GM12878 (cell line): ENCODE measurements at regions not wholly inside any gene's neighbourhood (a gene's known extent, or its start where the extent isn't known, plus 50 kb on each side); places are given as distances from the start of the nearest gene placed in this dataset.

Experiments used
- ATAC-seq: fragments of 200-7000 bp; cut with Tn5 transposase; 3 replicates; pipeline ENCODE4 v1.9.1; 2020; ENCODE audit warnings: mild to moderate bottlenecking, moderate library complexity
- BruUV-seq: library from RNA; stranded (reverse); fragments of 400-500 nt; replicated peaks from 2 replicates; lab custom pipeline; 2021; lab: Mats Ljungman, UMichigan
- CTCF ChIA-PET: fragments of 300-600 bp; sonication (Branson Sonifier 250); formaldehyde crosslinking; extraction: SDS; loops from one replicate; lab custom pipeline; 2021; ENCODE audit warnings: inconsistent platforms; lab: Yijun Ruan, JAX
- POLR2A ChIA-PET: fragments of 350-600 bp; formaldehyde crosslinking; extraction: SDS; loops from one replicate; lab custom pipeline; 2021; ENCODE audit warnings: inconsistent platforms; lab: Charles Lee
- RAD21 ChIA-PET: fragments of 300-600 bp; sonication (Branson Sonifier 250); formaldehyde crosslinking; loops from one replicate; lab custom pipeline; 2023; ENCODE audit warnings: antibody characterized with exemption; ENCODE audit not compliant: unreplicated experiment; lab: Charles Lee
- SMC1A ChIA-PET: fragments of 300-600 bp; sonication (Branson Sonifier 250); formaldehyde crosslinking; loops from one replicate; lab custom pipeline; 2023; ENCODE audit not compliant: unreplicated experiment, uncharacterized antibody; lab: Charles Lee
- DNase-seq: peaks from one replicate; pipeline ENCODE4 v3.0.0-alpha.2; 2011; ENCODE audit warnings: low read depth, low spot score
- FAIRE-seq: peaks from 3 replicates; lab custom pipeline; 2011; peaks lifted over from hg19 to GRCh38; lab: Jason Lieb, UNC
- H2AFZ ChIP-seq: 2 replicates; pipeline ENCODE4 v1.6.0; 2011; ENCODE audit warnings: low read depth, low read length, control low read depth; ENCODE audit not compliant: control insufficient read depth
- H3K27ac ChIP-seq: 2 replicates; pipeline ENCODE4 v1.5.1; 2011; ENCODE audit warnings: control low read depth; ENCODE audit not compliant: control insufficient read depth, insufficient read depth
- H3K27me3 ChIP-seq, 2 experiments: replicated peaks in 1 of 2; 2 replicates each; pipeline versions ENCODE4 v1.6.0 to v1.6.1; 2011; ENCODE audit warnings: low read length in 1 of 2; ENCODE audit not compliant: control insufficient read depth in 2 of 2, insufficient read depth in 2 of 2
- H3K36me3 ChIP-seq, 2 experiments: 2 replicates each; pipeline ENCODE4 v1.5.1; 2011; ENCODE audit warnings: low read length in 1 of 2; ENCODE audit not compliant: control insufficient read depth in 2 of 2, insufficient read depth in 2 of 2
- H3K4me1 ChIP-seq: 2 replicates; pipeline ENCODE4 v1.6.1; 2011; ENCODE audit warnings: mild to moderate bottlenecking, low read length, moderate library complexity, mixed read lengths; ENCODE audit not compliant: control insufficient read depth, insufficient read depth
- H3K4me2 ChIP-seq: 2 replicates; pipeline ENCODE4 v1.6.0; 2011; ENCODE audit warnings: control low read depth; ENCODE audit not compliant: control insufficient read depth, insufficient read depth
- H3K4me3 ChIP-seq: fragments of 200-600 bp; sonication (generic); 2 replicates; pipeline ENCODE4 v1.5.1; 2016
- H3K79me2 ChIP-seq: 2 replicates; pipeline ENCODE4 v1.6.0; 2011; ENCODE audit warnings: low read length; ENCODE audit not compliant: control insufficient read depth, insufficient read depth
- H3K9ac ChIP-seq: 2 replicates; pipeline ENCODE4 v1.8.0; 2011; ENCODE audit warnings: low read length, control low read depth, mixed read lengths; ENCODE audit not compliant: control insufficient read depth, insufficient read depth
- H3K9me3 ChIP-seq: replicated peaks from 3 replicates; pipeline ENCODE4 v1.5.1; 2011; ENCODE audit warnings: mild to moderate bottlenecking, low read length; ENCODE audit not compliant: control insufficient read depth, insufficient read depth
- H4K20me1 ChIP-seq: 2 replicates; pipeline ENCODE4 v1.6.0; 2011; ENCODE audit not compliant: control insufficient read depth, insufficient read depth
- ATF3 ChIP-seq: IDR thresholded peaks from 2 replicates; pipeline ENCODE4 v1.6.1; 2011; ENCODE audit warnings: low read depth, mild to moderate bottlenecking, low read length, moderate library complexity, borderline replicate concordance; ENCODE audit errors: extremely low read depth
- CHD4 ChIP-seq: fragments of 200-600 bp; sonication (generic); IDR thresholded peaks from 2 replicates; pipeline ENCODE4 v1.6.1; 2016; ENCODE audit warnings: mild to moderate bottlenecking
- NR2C2 ChIP-seq: IDR thresholded peaks from 2 replicates; pipeline ENCODE4 v1.6.1; 2011; ENCODE audit warnings: borderline replicate concordance, low read depth; ENCODE audit not compliant: control insufficient read depth, insufficient read length
- PKNOX1 ChIP-seq: fragments of 450-650 bp; IDR thresholded peaks from 2 replicates; pipeline ENCODE4 v1.6.1; 2016; ENCODE audit warnings: mild to moderate bottlenecking
- RB1 ChIP-seq: fragments of 450-650 bp; formaldehyde crosslinking; IDR thresholded peaks from 2 replicates; pipeline ENCODE4 v1.6.1; 2017; ENCODE audit warnings: mild to moderate bottlenecking, borderline replicate concordance
- RUNX3 ChIP-seq: IDR thresholded peaks from 2 replicates; pipeline ENCODE4 v1.6.1; 2012; ENCODE audit warnings: low read length, inconsistent platforms
- TCF7 ChIP-seq: IDR thresholded peaks from 2 replicates; pipeline ENCODE4 v1.6.1; 2014; ENCODE audit warnings: antibody characterized with exemption, borderline replicate concordance
- WGBS: methylation state at CpG from one replicate; pipeline ENCODE4 v1.1.6; 2016; ENCODE audit warnings: low lambda C conversion rate; ENCODE audit not compliant: insufficient replicate concordance, insufficient coverage; ENCODE audit errors: missing lambda C conversion rate; 5-methylcytosine and 5-hydroxymethylcytosine counted together
- in situ Hi-C: fragments of 300-500 bp; cut with MboI; formaldehyde crosslinking; loops from 9 replicates; pipeline ENCODE4 v1.14.3; 2018; ENCODE audit warnings: mixed read lengths
- intact Hi-C: fragments of 100-400 bp; cut with micrococcal nuclease; formaldehyde crosslinking; loops from one replicate; pipeline ENCODE4 v1.14.2; 2022; ENCODE audit not compliant: unreplicated experiment
- TF ChIP-seq, protein P1 (sequence below): fragments of 450-650 bp; IDR thresholded peaks from 2 replicates; pipeline ENCODE4 v1.6.1; 2017; ENCODE audit warnings: mild to moderate bottlenecking, low read depth, inconsistent platforms; ENCODE audit not compliant: poor library complexity, severe bottlenecking
- TF ChIP-seq, protein P2 (sequence below), 3 experiments: IDR thresholded peaks in 2 of 3; conservative IDR thresholded peaks in 1 of 3; 2 replicates each; pipeline ENCODE4 v1.5.1; 2011; ENCODE audit warnings: low read depth in 3 of 3, low read length in 3 of 3, mild to moderate bottlenecking in 3 of 3, control low read depth in 2 of 3, moderate library complexity in 2 of 3, inconsistent platforms in 1 of 3, mixed read lengths in 1 of 3; ENCODE audit not compliant: control insufficient read depth in 2 of 3, insufficient read depth in 1 of 3; ENCODE audit errors: extremely low read depth in 1 of 3
- TF ChIP-seq, protein P3 (sequence below): fragments of 150-350 bp; IDR thresholded peaks from 2 replicates; pipeline ENCODE4 v1.6.1; 2016; ENCODE audit warnings: low read depth, low read length

DNA sequence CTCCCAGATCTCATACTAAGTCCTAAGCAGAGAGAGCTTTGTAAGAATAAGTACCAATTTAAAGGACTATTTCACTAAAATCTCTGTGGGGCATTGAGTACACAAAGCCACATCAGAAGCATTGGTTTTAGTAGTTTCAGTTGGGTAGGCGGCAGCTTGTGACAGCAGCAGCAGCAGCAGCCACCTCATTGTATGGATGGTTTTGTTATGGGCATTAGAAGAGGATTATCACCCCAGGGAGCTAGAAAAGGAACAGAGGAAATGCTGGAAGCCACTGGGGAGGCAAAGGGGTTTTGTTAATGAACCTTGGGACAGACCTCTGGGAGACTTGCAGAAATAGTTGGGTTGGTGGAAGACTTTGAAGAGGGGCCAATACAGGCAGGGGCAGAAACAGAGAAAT, 93.9 kb upstream of the FRMPD3 start:
- ChIA-PET POLR2A (interaction anchor here (0.7 kb wide), 1 partner anchor 924 kb away, joined by 3 read pairs; no protein-coding TSS in a partner anchor), SMC1A (interaction anchor here (0.6 kb wide), 1 partner anchor 291 kb away, joined by 3 read pairs; no protein-coding TSS in a partner anchor), CTCF (no interaction called here), RAD21 (no interaction called here)
- Histone ChIP-seq H2AFZ (no peak overlapping the region), H3K4me1 (no peaks in the 10 kb centered on the region), H3K27me3 (no peaks in the 10 kb centered on the region), H4K20me1 (no peaks in the 10 kb centered on the region), H3K27ac (no peak overlapping the region), H3K4me2 (no peak overlapping the region), H3K9ac (no peak overlapping the region), H3K4me3 (no peak overlapping the region), H3K9me3 (no peaks in the 10 kb centered on the region), H3K36me3 (no peaks in the 10 kb centered on the region), H3K79me2 (no peaks in the 10 kb centered on the region)
- WGBS: 0% methylated on average over 1 of the region's 1 CpG
- in situ Hi-C loops: no loop called here
- DNase-seq (no peak), ATAC-seq (no peak), FAIRE-seq (no peak)
- BruUV-seq: no TSS peak
- TF ChIP-seq NR2C2 (no peak), RB1 (no peak), ATF3 (no peak), RUNX3 (peak; percentile 34; the same call in 1 of the 2 replicates), TCF7 (0 out of 2 replicates have a peak, but pooled peaks have one; percentile 39), CHD4 (no peak), PKNOX1 (no peak)
- TF ChIP-seq, protein P1, sequence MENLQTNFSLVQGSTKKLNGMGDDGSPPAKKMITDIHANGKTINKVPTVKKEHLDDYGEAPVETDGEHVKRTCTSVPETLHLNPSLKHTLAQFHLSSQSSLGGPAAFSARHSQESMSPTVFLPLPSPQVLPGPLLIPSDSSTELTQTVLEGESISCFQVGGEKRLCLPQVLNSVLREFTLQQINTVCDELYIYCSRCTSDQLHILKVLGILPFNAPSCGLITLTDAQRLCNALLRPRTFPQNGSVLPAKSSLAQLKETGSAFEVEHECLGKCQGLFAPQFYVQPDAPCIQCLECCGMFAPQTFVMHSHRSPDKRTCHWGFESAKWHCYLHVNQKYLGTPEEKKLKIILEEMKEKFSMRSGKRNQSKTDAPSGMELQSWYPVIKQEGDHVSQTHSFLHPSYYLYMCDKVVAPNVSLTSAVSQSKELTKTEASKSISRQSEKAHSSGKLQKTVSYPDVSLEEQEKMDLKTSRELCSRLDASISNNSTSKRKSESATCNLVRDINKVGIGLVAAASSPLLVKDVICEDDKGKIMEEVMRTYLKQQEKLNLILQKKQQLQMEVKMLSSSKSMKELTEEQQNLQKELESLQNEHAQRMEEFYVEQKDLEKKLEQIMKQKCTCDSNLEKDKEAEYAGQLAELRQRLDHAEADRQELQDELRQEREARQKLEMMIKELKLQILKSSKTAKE: no peak
- TF ChIP-seq, protein P2, sequence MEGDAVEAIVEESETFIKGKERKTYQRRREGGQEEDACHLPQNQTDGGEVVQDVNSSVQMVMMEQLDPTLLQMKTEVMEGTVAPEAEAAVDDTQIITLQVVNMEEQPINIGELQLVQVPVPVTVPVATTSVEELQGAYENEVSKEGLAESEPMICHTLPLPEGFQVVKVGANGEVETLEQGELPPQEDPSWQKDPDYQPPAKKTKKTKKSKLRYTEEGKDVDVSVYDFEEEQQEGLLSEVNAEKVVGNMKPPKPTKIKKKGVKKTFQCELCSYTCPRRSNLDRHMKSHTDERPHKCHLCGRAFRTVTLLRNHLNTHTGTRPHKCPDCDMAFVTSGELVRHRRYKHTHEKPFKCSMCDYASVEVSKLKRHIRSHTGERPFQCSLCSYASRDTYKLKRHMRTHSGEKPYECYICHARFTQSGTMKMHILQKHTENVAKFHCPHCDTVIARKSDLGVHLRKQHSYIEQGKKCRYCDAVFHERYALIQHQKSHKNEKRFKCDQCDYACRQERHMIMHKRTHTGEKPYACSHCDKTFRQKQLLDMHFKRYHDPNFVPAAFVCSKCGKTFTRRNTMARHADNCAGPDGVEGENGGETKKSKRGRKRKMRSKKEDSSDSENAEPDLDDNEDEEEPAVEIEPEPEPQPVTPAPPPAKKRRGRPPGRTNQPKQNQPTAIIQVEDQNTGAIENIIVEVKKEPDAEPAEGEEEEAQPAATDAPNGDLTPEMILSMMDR (IDR thresholded peaks at IDR 0.05 in 2 of 3, conservative IDR thresholded peaks at IDR 0.05 in 1 of 3; ENCODE audit: control insufficient read depth in 2 of 3, extremely low read depth in 1 of 3, insufficient read depth in 1 of 3, low read depth in 3 of 3, low read length in 3 of 3): no peak
- TF ChIP-seq, protein P3, sequence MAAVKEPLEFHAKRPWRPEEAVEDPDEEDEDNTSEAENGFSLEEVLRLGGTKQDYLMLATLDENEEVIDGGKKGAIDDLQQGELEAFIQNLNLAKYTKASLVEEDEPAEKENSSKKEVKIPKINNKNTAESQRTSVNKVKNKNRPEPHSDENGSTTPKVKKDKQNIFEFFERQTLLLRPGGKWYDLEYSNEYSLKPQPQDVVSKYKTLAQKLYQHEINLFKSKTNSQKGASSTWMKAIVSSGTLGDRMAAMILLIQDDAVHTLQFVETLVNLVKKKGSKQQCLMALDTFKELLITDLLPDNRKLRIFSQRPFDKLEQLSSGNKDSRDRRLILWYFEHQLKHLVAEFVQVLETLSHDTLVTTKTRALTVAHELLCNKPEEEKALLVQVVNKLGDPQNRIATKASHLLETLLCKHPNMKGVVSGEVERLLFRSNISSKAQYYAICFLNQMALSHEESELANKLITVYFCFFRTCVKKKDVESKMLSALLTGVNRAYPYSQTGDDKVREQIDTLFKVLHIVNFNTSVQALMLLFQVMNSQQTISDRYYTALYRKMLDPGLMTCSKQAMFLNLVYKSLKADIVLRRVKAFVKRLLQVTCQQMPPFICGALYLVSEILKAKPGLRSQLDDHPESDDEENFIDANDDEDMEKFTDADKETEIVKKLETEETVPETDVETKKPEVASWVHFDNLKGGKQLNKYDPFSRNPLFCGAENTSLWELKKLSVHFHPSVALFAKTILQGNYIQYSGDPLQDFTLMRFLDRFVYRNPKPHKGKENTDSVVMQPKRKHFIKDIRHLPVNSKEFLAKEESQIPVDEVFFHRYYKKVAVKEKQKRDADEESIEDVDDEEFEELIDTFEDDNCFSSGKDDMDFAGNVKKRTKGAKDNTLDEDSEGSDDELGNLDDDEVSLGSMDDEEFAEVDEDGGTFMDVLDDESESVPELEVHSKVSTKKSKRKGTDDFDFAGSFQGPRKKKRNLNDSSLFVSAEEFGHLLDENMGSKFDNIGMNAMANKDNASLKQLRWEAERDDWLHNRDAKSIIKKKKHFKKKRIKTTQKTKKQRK: no peak
- intact Hi-C loops: no loop called here
